Heart left ventricle (tissue), 13 donors: ENCODE measurements at regions not wholly inside any gene's neighbourhood (a gene's known extent, or its start where the extent isn't known, plus 50 kb on each side); places are given as distances from the start of the nearest gene placed in this dataset.

Source experiments
- CTCF ChIP-seq, 12 donors: fragments of 200-600 bp; sonication (generic) in 4 of 12; IDR thresholded peaks; one replicate each; pipeline versions ENCODE4 v1.5.0 to v1.8.0; 2018 to 2022; ENCODE audit warnings: antibody characterized with exemption in 12 of 12, mild to moderate bottlenecking in 5 of 12
- POLR2A ChIP-seq, 2 donors: fragments of 450-650 bp; IDR thresholded peaks; one replicate each; pipeline ENCODE4 v1.6.1; 2017; ENCODE audit warnings: antibody characterized with exemption in 2 of 2, mild to moderate bottlenecking in 2 of 2, moderate library complexity in 2 of 2
- donor health status: ischemic (EF 13 %, LVEDD 7.1; RV severe dilation, severe dysfunction).
- donor health status: DM: no; HTN: yes; CAD: no.
- donor health status: DM: no; HTN: no; CAD: no.
- donor health status: ischemic (EF 25% LVEDD 6.9; RV normal size, moderate dysfunction).
- donor health status: ischemic (EF 25% LVEDD 5.7; RV mildly dilated, moderate dysfunction).
- donor health status: ischemic (EF 35%, LVEDD 5.7; RV mildly dilated, moderate dysfunction).
- donor health status: nonischemic (EF 11% LVEDD 7.7; RV severe dilation, severe dysfunction).
- donor health status: DM: yes; HTN: yes; CAD: no.
- donor health status: PGD.
- donor health status: ischemic (EF 29% LVEDD 5.4; RV normal size, mild dysfunction).
- donor health status: nonischemic (EF 23%, LVEDD 6.1; RV moderate dilation, normal function).

GRCh38 chr12:97267166-97267565 is 195.4 kb upstream of the RMST start:
- TF ChIP-seq CTCF (IDR thresholded peaks at IDR 0.05) (no peak), POLR2A (IDR thresholded peaks at IDR 0.05) (no peak)
